HG03469 (cell line): ENCODE measurements at regions not wholly inside any gene's neighbourhood (a gene's known extent, or its start where the extent isn't known, plus 50 kb on each side); places are given as distances from the start of the nearest gene placed in this dataset.

Experiments used
- ATAC-seq: cut with Tn5 transposase; IDR thresholded peaks from one replicate; pipeline ENCODE4 v1.9.1; 2021; ENCODE audit warnings: mild to moderate bottlenecking, moderate library complexity, moderate number of reproducible peaks; ENCODE audit not compliant: unreplicated experiment

GRCh38 chr11:122523846-122524805 is 131.4 kb upstream of the UBASH3B start:
- no peak for ATAC-seq

GRCh38 chr11:122521626-122522025 is 133.9 kb upstream of the UBASH3B start:
- ATAC-seq = no peak

GRCh38 chr11:122517403-122518379 is 137.8 kb upstream of the UBASH3B start:
- ATAC-seq = no peak

GRCh38 chr11:122516686-122517085 is 138.8 kb upstream of the UBASH3B start:
- ATAC-seq = no peak

GRCh38 chr11:122513997-122514396 is 141.5 kb upstream of the UBASH3B start:
- ATAC-seq = no peak

GRCh38 chr11:122513328-122513727 is 142.2 kb upstream of the UBASH3B start:
- ATAC-seq = no peak

GRCh38 chr11:122512688-122513087 is 142.8 kb upstream of the UBASH3B start:
- no peak for ATAC-seq

- no peak for ATAC-seq
Measured at GRCh38 chr11:122509899-122510298, 145.6 kb upstream of the UBASH3B start.

GRCh38 chr11:122509091-122509490 is 146.4 kb upstream of the UBASH3B start:
- no peak for ATAC-seq

- ATAC-seq = no peak
Measured at GRCh38 chr11:122505304-122506006, 150.1 kb upstream of the UBASH3B start.

GRCh38 chr11:122494221-122494620 is 161.3 kb upstream of the UBASH3B start:
- no peak for ATAC-seq

GRCh38 chr11:122491509-122491908 is 164.0 kb upstream of the UBASH3B start:
- ATAC-seq = no peak

- ATAC-seq = no peak
Measured at GRCh38 chr11:122488892-122489706, 166.4 kb upstream of the UBASH3B start.

GRCh38 chr11:122487669-122488068 is 167.9 kb upstream of the UBASH3B start:
- no peak for ATAC-seq

GRCh38 chr11:122486793-122487495 is 168.6 kb upstream of the UBASH3B start:
- ATAC-seq = no peak

- ATAC-seq = no peak
Measured at GRCh38 chr11:122478986-122479385, 176.5 kb upstream of the UBASH3B start.

- ATAC-seq = no peak
Measured at GRCh38 chr11:122468965-122469364, 186.6 kb upstream of the UBASH3B start.

- ATAC-seq = no peak
Measured at GRCh38 chr11:122463530-122463929, 192.0 kb upstream of the UBASH3B start.

GRCh38 chr11:122459064-122459463 is 196.5 kb upstream of the UBASH3B start:
- ATAC-seq = no peak
